Mesenchymal stem cell (in vitro differentiated cells and primary cell): ENCODE measurements at regions not wholly inside any gene's neighbourhood (a gene's known extent, or its start where the extent isn't known, plus 50 kb on each side); places are given as distances from the start of the nearest gene placed in this dataset.

Experiments
- DNase-seq: peaks from one replicate; pipeline ENCODE4 v3.0.0-alpha.2; 2013
- H2AFZ ChIP-seq: one replicate; pipeline ENCODE4 v1.6.1; 2013; ENCODE audit warnings: low read depth, mild to moderate bottlenecking, control low read depth, inconsistent platforms, low read length, moderate library complexity
- H2AK5ac ChIP-seq: 2 replicates; pipeline ENCODE4 v1.6.1; 2013; ENCODE audit warnings: low read length, moderate library complexity, mild to moderate bottlenecking, inconsistent platforms; ENCODE audit not compliant: severe bottlenecking
- H2BK120ac ChIP-seq: one replicate; pipeline ENCODE4 v1.6.1; 2013; ENCODE audit warnings: low read depth, mild to moderate bottlenecking, inconsistent platforms, low read length, moderate library complexity
- H2BK12ac ChIP-seq, 2 experiments: one replicate each; pipeline ENCODE4 v1.6.1; 2013; ENCODE audit warnings: inconsistent platforms in 2 of 2, low read length in 2 of 2, mild to moderate bottlenecking in 2 of 2, moderate library complexity in 2 of 2, control low read depth in 1 of 2
- H2BK15ac ChIP-seq: one replicate; pipeline ENCODE4 v1.6.1; 2013; ENCODE audit warnings: mild to moderate bottlenecking, low read depth, inconsistent platforms; ENCODE audit not compliant: poor library complexity, severe bottlenecking
- H2BK5ac ChIP-seq: 2 replicates; pipeline ENCODE4 v1.6.1; 2013; ENCODE audit warnings: low read depth, mild to moderate bottlenecking, low read length, control low read depth, inconsistent platforms; ENCODE audit not compliant: poor library complexity, severe bottlenecking
- H3K14ac ChIP-seq, 2 experiments: one replicate each; pipeline ENCODE4 v1.6.1; 2013; ENCODE audit warnings: inconsistent platforms in 2 of 2, low read length in 2 of 2, control low read depth in 1 of 2, mild to moderate bottlenecking in 1 of 2, moderate library complexity in 1 of 2
- H3K18ac ChIP-seq, 2 experiments: one replicate each; pipeline ENCODE4 v1.6.1; 2013; ENCODE audit warnings: inconsistent platforms in 2 of 2, low read length in 2 of 2, control low read depth in 1 of 2, low read depth in 1 of 2, mild to moderate bottlenecking in 1 of 2
- H3K23ac ChIP-seq, 2 experiments: one replicate each; pipeline ENCODE4 v1.6.1; 2013; ENCODE audit warnings: inconsistent platforms in 2 of 2, low read length in 2 of 2, mild to moderate bottlenecking in 2 of 2, moderate library complexity in 2 of 2, control low read depth in 1 of 2
- H3K27ac ChIP-seq: 2 replicates; pipeline ENCODE4 v1.5.1; 2013; ENCODE audit warnings: mild to moderate bottlenecking, moderate library complexity, low read length, control low read depth, inconsistent platforms; ENCODE audit not compliant: poor library complexity, severe bottlenecking
- H3K27me3 ChIP-seq, 2 experiments: 2 replicates each; pipeline versions ENCODE4 v1.6.1 to v1.7.0; 2013; ENCODE audit warnings: low read length in 2 of 2, mild to moderate bottlenecking in 2 of 2, moderate library complexity in 2 of 2, control low read depth in 1 of 2, inconsistent platforms in 1 of 2; ENCODE audit not compliant: control insufficient read depth in 1 of 2, insufficient read depth in 1 of 2
- H3K36me3 ChIP-seq, 2 experiments: 2 replicates each; pipeline versions ENCODE4 v1.6.1 to v1.7.0; 2013; ENCODE audit warnings: low read length in 2 of 2, control low read depth in 1 of 2, inconsistent platforms in 1 of 2, low read depth in 1 of 2, mild to moderate bottlenecking in 1 of 2; ENCODE audit not compliant: insufficient read depth in 2 of 2, control insufficient read depth in 1 of 2
- H3K4ac ChIP-seq, 2 experiments: one replicate each; pipeline ENCODE4 v1.6.1; 2013; ENCODE audit warnings: inconsistent platforms in 2 of 2, low read length in 2 of 2, mild to moderate bottlenecking in 2 of 2, moderate library complexity in 2 of 2, control low read depth in 1 of 2, low read depth in 1 of 2
- H3K4me1 ChIP-seq: 2 replicates; pipeline ENCODE4 v1.6.1; 2013; ENCODE audit warnings: low read depth, low read length, control low read depth; ENCODE audit not compliant: control insufficient read depth, insufficient read depth
- H3K4me2 ChIP-seq: 2 replicates; pipeline ENCODE4 v1.6.1; 2013; ENCODE audit warnings: low read length, mild to moderate bottlenecking, inconsistent platforms; ENCODE audit not compliant: poor library complexity, severe bottlenecking
- H3K4me3 ChIP-seq, 2 experiments: 2 replicates each; pipeline versions ENCODE4 v1.5.1 to v1.7.0; 2013; ENCODE audit warnings: low read length in 2 of 2, mild to moderate bottlenecking in 2 of 2, control low read depth in 1 of 2, low read depth in 1 of 2; ENCODE audit not compliant: insufficient read depth in 1 of 2
- H3K79me1 ChIP-seq: replicated peaks from 2 replicates; pipeline ENCODE4 v1.6.1; 2013; ENCODE audit warnings: mild to moderate bottlenecking, control low read depth, low read length, inconsistent platforms; ENCODE audit not compliant: poor library complexity, severe bottlenecking
- H3K9ac ChIP-seq: 2 replicates; pipeline ENCODE4 v1.7.0; 2013; ENCODE audit warnings: mild to moderate bottlenecking, low read length, moderate library complexity
- H3K9me3 ChIP-seq: 2 replicates; pipeline ENCODE4 v1.7.0; 2013; ENCODE audit warnings: mild to moderate bottlenecking, low read length; ENCODE audit not compliant: control insufficient read depth
- H4K8ac ChIP-seq: one replicate; pipeline ENCODE4 v1.6.1; 2013; ENCODE audit warnings: inconsistent platforms, mild to moderate bottlenecking, low read length, moderate library complexity
- H4K91ac ChIP-seq: one replicate; pipeline ENCODE4 v1.6.1; 2013; ENCODE audit warnings: mild to moderate bottlenecking, low read length, inconsistent platforms
- WGBS: methylation state at CpG from one replicate; pipeline ENCODE4 v1.1.7; 2013; ENCODE audit warnings: mixed read lengths; 5-methylcytosine and 5-hydroxymethylcytosine counted together

DNA sequence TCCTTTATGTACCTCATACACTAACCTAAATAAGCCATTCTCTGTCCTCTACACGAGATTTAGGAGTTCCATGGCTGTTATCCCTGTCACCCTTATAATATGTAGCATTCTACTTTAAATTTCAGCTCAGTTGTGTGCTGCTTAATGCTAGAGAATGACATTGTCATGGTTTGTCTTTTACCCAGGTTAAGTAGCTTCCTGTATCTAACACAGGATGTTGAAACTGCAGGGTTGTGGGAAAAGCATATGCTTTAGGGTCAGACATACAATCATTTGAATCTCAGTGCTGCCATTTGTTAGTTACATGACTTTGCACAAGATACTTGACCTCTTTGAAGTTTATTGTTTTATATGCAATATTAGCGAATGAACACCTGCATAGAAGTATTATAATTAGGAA lies 235.1 kb upstream of the CACNA2D1 start:
- no peak overlapping the region for H4K8ac ChIP-seq
- H3K4me3 ChIP-seq, result no peak overlapping the region
- H3K4me1 ChIP-seq, result peaks cover 1% of the 10 kb centered on the region
- no peak overlapping the region for H2BK15ac ChIP-seq
- H2AK5ac ChIP-seq, result no peak overlapping the region
- WGBS, result 0% methylated on average over 1 of the region's 2 CpGs
- H4K91ac ChIP-seq, result no peak overlapping the region
- H3K9me3 ChIP-seq, result no peaks in the 10 kb centered on the region
- no peak overlapping the region for H3K4me2 ChIP-seq
- H2BK12ac ChIP-seq, result no peak overlapping the region
- no peak overlapping the region for H2BK5ac ChIP-seq
- H3K79me1 ChIP-seq, result no peaks in the 10 kb centered on the region
- DNase-seq, result peak; percentile 43
- no peak overlapping the region for H3K9ac ChIP-seq
- no peak overlapping the region for H3K18ac ChIP-seq
- H3K36me3 ChIP-seq, result no peaks in the 10 kb centered on the region
- H2AFZ ChIP-seq, result no peak overlapping the region
- H2BK120ac ChIP-seq, result no peak overlapping the region
- H3K23ac ChIP-seq, result no peak overlapping the region
- H3K27ac ChIP-seq, result no peak overlapping the region
- no peak overlapping the region for H3K4ac ChIP-seq
- H3K27me3 ChIP-seq, result no peaks in the 10 kb centered on the region
- H3K14ac ChIP-seq, result no peak overlapping the region

GRCh38 chr7:82678259-82678658 lies 234.7 kb upstream of the CACNA2D1 start:
- Histone ChIP-seq H3K27me3 (no peaks in the 10 kb centered on the region), H3K14ac (no peak overlapping the region), H3K4me3 (no peak overlapping the region), H3K36me3 (no peaks in the 10 kb centered on the region), H3K4me2 (no peak overlapping the region), H3K4me1 (peaks cover 1% of the 10 kb centered on the region), H4K8ac (no peak overlapping the region), H3K27ac (no peak overlapping the region), H2BK5ac (no peak overlapping the region), H4K91ac (no peak overlapping the region), H3K23ac (no peak overlapping the region), H3K4ac (no peak overlapping the region), H3K79me1 (no peaks in the 10 kb centered on the region), H2AFZ (no peak overlapping the region), H2BK120ac (no peak overlapping the region), H2BK15ac (no peak overlapping the region), H3K9me3 (no peaks in the 10 kb centered on the region), H2AK5ac (no peak overlapping the region), H3K9ac (no peak overlapping the region), H2BK12ac (no peak overlapping the region), H3K18ac (no peak overlapping the region)
- peak; percentile 60 for DNase-seq
- WGBS, result 26% methylated on average over 4 of the region's 6 CpGs

- H3K27ac ChIP-seq, result no peak overlapping the region
- no peak overlapping the region for H2AFZ ChIP-seq
- no peak overlapping the region for H2AK5ac ChIP-seq
- no peak overlapping the region for H3K14ac ChIP-seq
- no peaks in the 10 kb centered on the region for H3K79me1 ChIP-seq
- H4K8ac ChIP-seq, result no peak overlapping the region
- no peaks in the 10 kb centered on the region for H3K36me3 ChIP-seq
- H2BK12ac ChIP-seq, result no peak overlapping the region
- no peak overlapping the region for H2BK120ac ChIP-seq
- H3K9me3 ChIP-seq, result no peaks in the 10 kb centered on the region
- 17% methylated on average over 1 of the region's 2 CpGs for WGBS
- no peak overlapping the region for H3K4ac ChIP-seq
- no peak overlapping the region for H3K23ac ChIP-seq
- DNase-seq, result peak; percentile 71
- H3K18ac ChIP-seq, result no peak overlapping the region
- H2BK15ac ChIP-seq, result no peak overlapping the region
- no peak overlapping the region for H4K91ac ChIP-seq
- no peak overlapping the region for H3K9ac ChIP-seq
- H2BK5ac ChIP-seq, result no peak overlapping the region
- H3K4me1 ChIP-seq, result peaks cover 1% of the 10 kb centered on the region
- no peak overlapping the region for H3K4me3 ChIP-seq
- no peak overlapping the region for H3K4me2 ChIP-seq
- no peaks in the 10 kb centered on the region for H3K27me3 ChIP-seq
These were observed 233.9 kb upstream of the CACNA2D1 start for GRCh38 chr7:82677493-82677892.

- Histone ChIP-seq H3K27me3 (no peaks in the 10 kb centered on the region), H3K27ac (no peak overlapping the region), H3K79me1 (no peaks in the 10 kb centered on the region), H3K4me3 (no peak overlapping the region), H2BK120ac (no peak overlapping the region), H2BK12ac (no peak overlapping the region), H2BK5ac (no peak overlapping the region), H3K14ac (no peak overlapping the region), H2AK5ac (no peak overlapping the region), H3K4ac (peak overlapping the region in 1 of 2 experiments; percentile 24), H3K18ac (peak overlapping the region in 1 of 2 experiments; percentile 66), H3K4me2 (no peak overlapping the region), H2BK15ac (no peak overlapping the region), H3K36me3 (no peaks in the 10 kb centered on the region), H3K4me1 (peaks cover 1% of the 10 kb centered on the region), H3K9me3 (no peaks in the 10 kb centered on the region), H3K23ac (no peak overlapping the region), H4K8ac (peak overlapping the region; percentile 27), H4K91ac (no peak overlapping the region), H2AFZ (no peak overlapping the region), H3K9ac (no peak overlapping the region)
- 40% methylated on average over 1 of the region's 5 CpGs for WGBS
- DNase-seq, result peak; percentile 8
These were observed 233.3 kb upstream of the CACNA2D1 start for GRCh38 chr7:82676777-82677463.
